Left lobe of liver (tissue), 2 donors: ENCODE measurements at regions not wholly inside any gene's neighbourhood (a gene's known extent, or its start where the extent isn't known, plus 50 kb on each side); places are given as distances from the start of the nearest gene placed in this dataset.
A peak's percentile ranks its signal among the peaks of the same experiment; 100 is the strongest.

Source experiments
- ATAC-seq: fragments of 200-7000 bp; cut with Tn5 transposase; one replicate; pipeline ENCODE4 v1.9.1; 2020; ENCODE audit warnings: mild to moderate bottlenecking, moderate library complexity
- DNase-seq: peaks from one replicate; pipeline ENCODE4 v3.0.0-alpha.2; 2020; ENCODE audit warnings: low spot score
- donor health status: DM: no; HTN: no; CAD: no; lungs with moderate emphysema.
- donor health status: DM: no; HTN: yes; CAD: no.

DNA sequence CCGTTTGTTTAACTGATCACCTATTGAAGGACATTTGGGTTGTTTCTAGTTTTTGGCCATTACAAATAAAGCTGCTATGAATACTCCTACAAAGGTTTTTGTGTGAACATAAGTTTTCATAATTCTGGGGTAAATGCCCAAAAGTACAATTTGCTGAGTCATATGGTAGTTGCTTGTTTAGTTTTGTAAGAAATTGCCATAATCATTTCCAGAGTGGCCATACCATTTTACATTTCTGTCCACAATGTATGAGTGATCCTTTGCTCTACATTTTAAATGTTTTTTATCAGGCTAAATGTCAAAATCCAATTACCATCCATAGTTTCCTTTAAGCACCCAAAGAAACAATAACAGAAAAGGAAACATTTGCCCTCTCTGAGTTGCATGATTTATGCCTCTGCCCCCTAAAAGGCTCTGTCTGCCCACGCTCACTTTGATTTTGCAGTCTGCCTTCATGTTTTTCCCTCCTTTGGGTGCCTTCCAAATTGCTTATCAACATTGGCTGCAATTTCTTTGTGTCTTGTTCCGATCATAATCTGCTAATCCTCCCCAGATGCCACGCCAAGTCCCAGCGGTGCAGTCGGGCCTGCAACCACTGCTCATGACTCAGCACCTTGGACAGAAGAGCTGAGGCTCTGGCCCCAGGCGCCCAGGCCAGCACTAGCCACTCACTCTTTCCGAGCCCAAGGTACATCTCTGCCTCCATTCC, 339.2 kb downstream of the PIK3R1 start:
- peak; percentile 91 for ATAC-seq
- DNase-seq: peak; percentile 88

GRCh38 chr5:68555907-68556681, 340.5 kb downstream of the PIK3R1 start:
- DNase-seq: no peak
- ATAC-seq: no peak

DNA sequence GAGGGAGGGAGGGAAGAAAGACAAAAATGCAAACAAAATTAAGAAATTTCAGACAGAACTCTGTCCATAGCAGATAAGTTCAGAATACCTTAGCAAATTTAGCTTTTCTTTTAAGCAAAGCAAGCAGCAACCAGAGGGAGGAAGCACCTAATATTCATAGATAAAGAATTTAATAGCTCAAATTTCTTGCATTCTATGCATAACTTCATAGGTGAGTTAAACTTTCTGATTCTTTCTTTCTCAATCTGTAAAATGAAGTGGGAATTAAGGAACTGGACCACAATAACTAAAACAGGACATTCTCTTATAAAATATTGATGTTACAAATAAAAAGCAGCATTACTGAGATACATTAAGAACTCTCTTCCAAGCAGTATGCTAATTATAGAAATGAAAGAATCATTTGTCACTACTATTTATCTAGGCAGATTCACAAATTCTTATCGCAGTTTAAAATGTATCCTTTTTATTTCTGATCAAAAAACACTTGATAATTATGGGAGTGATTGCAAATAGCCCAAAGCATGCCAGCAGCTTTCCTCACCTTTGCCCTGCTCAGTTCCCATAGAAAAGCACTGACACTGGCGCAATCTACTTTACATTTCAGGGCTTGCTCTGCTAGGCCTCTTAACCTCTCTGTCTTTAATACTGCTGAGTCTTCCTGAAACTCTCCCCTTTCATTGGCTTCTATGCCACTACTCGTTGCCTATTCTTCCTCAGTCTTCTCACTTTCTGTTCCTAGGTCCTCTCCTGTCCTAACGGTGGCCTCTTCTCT, 341.8 kb downstream of the PIK3R1 start:
- ATAC-seq: peak; percentile 66
- peak; percentile 66 for DNase-seq

DNA sequence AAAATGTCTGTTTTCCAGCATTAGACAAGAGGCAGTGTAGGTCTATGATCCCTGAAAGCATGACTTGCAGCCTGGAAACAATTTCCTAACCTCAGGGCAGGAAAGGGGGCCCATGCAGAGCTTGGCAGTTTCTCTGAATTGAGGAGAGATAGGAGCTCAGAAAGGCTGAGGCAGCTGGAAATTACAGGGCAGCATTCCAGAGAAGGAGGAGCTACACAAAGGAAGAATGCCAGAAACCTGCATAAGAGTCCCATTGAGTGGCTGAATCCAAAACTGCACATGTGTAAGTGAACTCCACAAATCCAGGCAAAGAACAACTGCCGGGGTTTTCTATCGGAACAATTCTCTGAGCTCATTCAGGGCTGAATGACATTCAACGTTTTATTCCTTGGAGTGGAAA, 346.8 kb downstream of the PIK3R1 start:
- ATAC-seq (peak; percentile 89), DNase-seq (peak; percentile 92)

GRCh38 chr5:68565427-68565826, 349.9 kb downstream of the PIK3R1 start:
- no peak for ATAC-seq
- DNase-seq: no peak

- DNase-seq: no peak
- no peak for ATAC-seq
Measured at GRCh38 chr5:68576805-68577204, 361.2 kb downstream of the PIK3R1 start.

DNA sequence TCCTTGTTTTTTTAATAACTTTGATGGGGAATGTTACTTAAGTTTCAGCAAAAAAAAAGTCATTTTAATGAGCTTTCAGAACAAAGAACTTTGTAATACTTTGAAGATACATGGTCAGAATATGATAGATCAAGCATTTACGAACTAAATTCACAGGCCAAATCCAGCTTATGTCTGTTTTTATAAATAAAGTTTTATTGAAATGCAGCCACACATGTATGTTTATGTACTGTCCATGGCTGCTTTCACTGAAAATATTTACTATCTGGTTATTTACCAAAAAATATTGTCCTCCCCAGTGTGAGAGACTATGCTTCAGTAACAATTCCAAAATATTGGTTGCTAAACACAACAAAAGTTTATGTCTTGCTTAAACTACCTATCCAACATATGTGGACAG, 366.7 kb downstream of the PIK3R1 start:
- ATAC-seq (no peak), DNase-seq (no peak)

- ATAC-seq: no peak
Measured at GRCh38 chr5:68587171-68587570, 371.6 kb downstream of the PIK3R1 start.

GRCh38 chr5:68591850-68592249, 376.3 kb downstream of the PIK3R1 start:
- DNase-seq: no peak
- no peak for ATAC-seq

More at GRCh38 chr5:68587171-68587570, 371.6 kb downstream of the PIK3R1 start:
- no peak for DNase-seq

DNA sequence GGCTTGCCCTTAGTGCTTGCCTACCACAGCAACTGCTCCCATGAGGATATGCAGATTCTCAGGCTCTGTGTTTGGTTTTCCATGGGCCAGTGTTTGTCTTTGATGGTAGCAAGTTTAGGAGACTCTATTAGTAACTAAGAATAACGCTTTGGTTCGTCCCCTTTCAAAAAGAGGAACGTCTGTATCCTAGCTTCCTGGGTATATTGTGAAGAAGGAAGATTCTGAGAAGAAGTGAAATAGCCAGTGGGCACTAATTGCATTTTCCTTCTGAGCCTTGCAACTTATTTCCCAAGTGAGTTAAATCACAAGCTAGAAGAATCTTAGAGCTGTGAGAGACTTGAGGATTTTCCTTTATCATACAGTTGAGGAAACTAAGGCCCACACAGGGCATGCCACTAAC, 376.8 kb downstream of the PIK3R1 start:
- ATAC-seq: no peak
- DNase-seq: no peak

- DNase-seq (peak; percentile 87), ATAC-seq (peak; percentile 87)
Measured at GRCh38 chr5:68593211-68593671, 377.7 kb downstream of the PIK3R1 start.

DNA sequence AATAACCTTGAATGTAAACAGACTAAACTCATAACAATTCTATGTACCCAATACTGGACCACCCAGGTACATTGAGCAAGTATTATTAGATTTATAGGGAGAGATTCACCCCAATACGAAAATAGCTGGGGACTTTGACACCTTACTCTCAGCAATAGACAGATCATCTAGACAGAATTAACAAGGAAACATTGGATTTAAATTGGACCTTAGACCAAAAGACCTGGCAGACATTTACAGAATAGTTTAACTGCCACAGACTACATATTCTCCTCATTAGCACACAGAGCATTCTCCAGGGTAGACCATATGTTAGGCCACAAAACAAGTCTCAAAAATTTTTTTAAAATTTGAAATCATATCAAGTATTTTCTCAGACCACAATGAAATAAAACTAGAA, 397.4 kb downstream of the PIK3R1 start:
- ATAC-seq (peak; percentile 73), DNase-seq (no peak)

- DNase-seq (no peak), ATAC-seq (no peak)
Measured at GRCh38 chr5:68618501-68618900, 402.9 kb downstream of the PIK3R1 start.

DNA sequence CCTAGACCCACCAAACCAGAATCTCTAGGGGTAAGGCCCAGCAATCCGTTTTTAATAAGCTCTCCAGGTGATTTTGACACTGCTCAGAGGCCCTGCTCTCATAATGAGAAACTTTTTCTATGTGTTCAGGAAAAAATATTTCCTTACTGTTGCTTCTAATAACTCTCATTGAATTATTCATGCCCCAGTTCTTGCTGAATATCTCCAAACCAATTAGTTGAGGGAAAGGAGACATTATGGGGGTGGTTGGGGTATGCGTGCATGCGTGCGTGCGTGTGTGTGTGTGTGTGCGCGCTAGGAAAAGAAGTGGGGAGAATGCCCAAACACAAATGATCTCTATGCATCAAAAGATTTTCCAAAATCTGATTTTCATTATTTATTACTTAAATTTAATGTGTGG, 411.4 kb downstream of the PIK3R1 start:
- DNase-seq (no peak), ATAC-seq (no peak)

GRCh38 chr5:68628082-68628814, 412.7 kb downstream of the PIK3R1 start:
- DNase-seq (no peak), ATAC-seq (no peak)

DNA sequence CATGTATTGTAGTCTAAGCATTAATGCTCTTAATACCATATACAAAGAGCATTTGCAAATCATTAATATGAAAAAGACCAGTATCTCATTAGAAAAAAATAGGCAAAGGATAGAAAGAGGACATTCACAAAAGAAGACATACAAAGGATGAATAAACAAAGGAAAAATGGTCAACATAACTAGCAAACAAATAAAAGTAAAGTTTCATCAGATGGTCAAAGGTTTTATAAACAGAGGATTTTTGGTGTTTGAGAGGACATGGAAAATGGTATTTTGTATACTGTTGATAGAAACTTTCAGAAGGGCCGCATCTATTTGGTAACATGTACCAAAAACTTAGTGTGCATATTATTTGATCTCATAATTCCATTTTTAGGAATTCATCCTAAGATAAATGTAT, 414.8 kb downstream of the PIK3R1 start:
- DNase-seq: no peak
- ATAC-seq: no peak

GRCh38 chr5:68631884-68632283, 416.3 kb downstream of the PIK3R1 start:
- ATAC-seq (peak; percentile 34), DNase-seq (no peak)

DNA sequence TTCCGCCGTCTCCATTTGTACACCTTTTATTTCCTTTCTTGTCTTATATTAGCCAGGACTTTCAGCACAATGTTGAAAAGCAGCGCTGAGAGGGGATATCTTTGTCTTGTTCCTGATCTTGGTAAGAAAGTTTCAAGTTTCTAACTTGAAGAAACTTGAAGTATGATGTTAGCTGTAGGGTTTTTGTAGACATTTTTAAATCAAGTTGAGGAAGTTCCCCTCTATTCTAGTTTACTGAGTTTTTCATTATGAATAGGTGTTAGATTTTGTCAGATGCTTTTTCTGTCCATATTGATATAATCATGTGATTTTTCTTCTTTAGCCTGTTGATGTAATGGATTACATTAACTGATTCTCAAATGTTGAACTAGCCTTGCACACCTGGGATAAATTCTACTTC, 425.7 kb downstream of the PIK3R1 start:
- ATAC-seq (no peak), DNase-seq (no peak)

DNA sequence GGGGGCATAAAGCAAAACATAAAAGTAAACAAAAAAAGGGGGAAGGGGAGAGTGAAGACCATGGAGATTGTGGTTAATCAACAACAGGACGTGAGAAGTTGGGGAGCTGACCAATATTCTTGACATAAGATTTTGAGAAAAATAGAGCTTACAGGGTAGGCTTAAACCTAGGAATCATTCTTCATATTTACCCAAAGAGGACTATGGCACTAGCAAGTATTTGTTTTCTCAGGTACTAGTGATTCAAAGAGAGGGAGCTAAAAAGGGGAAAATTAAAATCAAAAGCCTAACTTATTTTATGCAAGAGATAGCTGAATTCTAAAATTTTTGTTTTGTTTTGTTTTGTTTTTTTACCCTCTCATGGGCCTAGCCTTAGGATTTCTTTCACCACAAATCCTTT, 427.5 kb downstream of the PIK3R1 start:
- ATAC-seq: peak; percentile 68
- DNase-seq: no peak

DNA sequence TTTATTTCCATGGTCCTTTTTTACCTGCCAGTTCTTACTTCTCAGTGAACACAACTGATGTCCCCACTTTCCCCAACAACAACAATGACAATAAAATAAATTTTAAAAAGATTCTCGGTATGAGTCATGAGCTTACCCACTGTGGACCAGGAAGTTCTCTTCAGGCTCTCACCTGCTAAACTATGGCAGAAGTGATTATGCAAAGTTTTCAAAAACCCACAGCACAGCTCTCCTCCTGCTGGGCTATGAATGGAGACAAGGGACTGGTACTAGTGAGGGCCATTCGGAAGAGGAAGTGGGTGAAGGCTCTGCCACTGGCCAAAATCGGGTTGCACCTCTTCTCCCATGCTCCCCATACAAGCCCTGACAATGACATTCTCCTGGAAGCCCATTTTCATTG, 429.4 kb downstream of the PIK3R1 start:
- ATAC-seq (no peak), DNase-seq (no peak)

GRCh38 chr5:68646144-68646543, 430.6 kb downstream of the PIK3R1 start:
- ATAC-seq (peak; percentile 27), DNase-seq (no peak)
